ENCODE measurements at regions not wholly inside any gene's neighbourhood (a gene's known extent, or its start where the extent isn't known, plus 50 kb on each side); places are given as distances from the start of the nearest gene placed in this dataset.

- 98% methylated on average over 8 of the region's 11 CpGs for WGBS (ENCODE audit: insufficient coverage)
- no peak for DNase-seq
- Mint-ChIP-seq H3K9me3 (peaks cover 0 to 3% (median 0%) of the 10 kb centered on the region in 7 donors), H3K4me1 (no peaks in the 10 kb centered on the region), H3K36me3 (no peaks in the 10 kb centered on the region), H3K4me3 (no peak overlapping the region), H3K27ac (no peak overlapping the region), H3K27me3 (ENCODE audit: low read depth in 3 of 3) (peaks cover 4 to 9% (median 6%) of the 10 kb centered on the region in 3 donors)
- Histone ChIP-seq H2AFZ (ENCODE audit: insufficient read depth, low read depth, low read length, poor library complexity, severe bottlenecking) (no peak overlapping the region), H3K36me3 (replicated peaks in 1 of 2; ENCODE audit: control insufficient read depth in 1 of 2, insufficient read depth in 2 of 2, low read length in 2 of 2) (no peaks in the 10 kb centered on the region), H3K27me3 (ENCODE audit: control insufficient read depth in 2 of 2, insufficient read depth in 2 of 2, low read length in 2 of 2) (no peaks in the 10 kb centered on the region), H3K9me3 (replicated peaks in 1 of 2; ENCODE audit: control insufficient read depth in 1 of 2, insufficient read depth in 1 of 2, low read length in 2 of 2) (no peaks in the 10 kb centered on the region), H3K79me2 (ENCODE audit: insufficient read depth, low read length) (no peaks in the 10 kb centered on the region), H3K4me3 (replicated peaks in 1 of 3; ENCODE audit: low read depth in 2 of 3, low read length in 3 of 3) (no peak overlapping the region), H3K4me2 (replicated peaks; ENCODE audit: extremely low read depth, low read length, poor library complexity, severe bottlenecking) (no peak overlapping the region), H3K27ac (ENCODE audit: low read depth in 1 of 2, low read length in 2 of 2) (no peak overlapping the region), H4K20me1 (ENCODE audit: insufficient read depth, low read length) (no peaks in the 10 kb centered on the region), H3K9ac (ENCODE audit: insufficient read depth, low read length, poor library complexity, severe bottlenecking) (no peak overlapping the region), H3K4me1 (ENCODE audit: control insufficient read depth in 1 of 2, insufficient read depth in 2 of 2, low read length in 2 of 2) (no peaks in the 10 kb centered on the region)
- TF ChIP-seq CTCF (IDR thresholded peaks at IDR 0.05), result no peak
- intact Hi-C loops (cut with micrococcal nuclease), result no loop called here
These were observed 52.4 kb upstream of the PDE10A start for GRCh38 chr6:165715428-165715827.

DNA sequence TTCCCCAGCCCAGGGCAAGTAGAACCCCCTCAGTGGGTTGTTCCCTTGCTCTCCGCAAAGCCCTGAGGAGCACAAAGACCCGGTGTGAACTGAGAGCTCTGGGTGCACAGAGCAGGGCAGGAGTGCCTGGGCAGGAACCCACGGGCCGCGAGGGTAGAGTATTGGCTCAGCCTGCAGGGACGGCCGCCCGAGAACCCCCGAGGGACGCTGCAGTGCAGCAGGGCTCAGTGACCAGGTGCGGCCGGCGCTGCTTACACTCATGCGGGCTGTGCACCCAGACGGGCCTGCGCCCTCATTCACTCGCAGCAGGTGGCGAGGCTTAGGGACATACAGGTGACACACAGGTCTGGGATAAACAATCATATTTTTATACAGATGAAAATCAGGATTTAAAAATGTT, 51.9 kb upstream of the PDE10A start:
- no peak overlapping the region for H3K4me2 ChIP-seq (replicated peaks; ENCODE audit: extremely low read depth, low read length, poor library complexity, severe bottlenecking)
- H2AFZ ChIP-seq (ENCODE audit: insufficient read depth, low read depth, low read length, poor library complexity, severe bottlenecking), result no peak overlapping the region
- Mint-ChIP-seq H3K4me3 (no peak overlapping the region), H3K27ac (no peak overlapping the region), H3K9me3 (peaks cover 0 to 3% (median under 1%) of the 10 kb centered on the region in 7 donors), H3K27me3 (ENCODE audit: low read depth in 3 of 3) (peaks cover 4 to 9% (median 6%) of the 10 kb centered on the region in 3 donors), H3K36me3 (no peaks in the 10 kb centered on the region), H3K4me1 (no peaks in the 10 kb centered on the region)
- intact Hi-C loops (cut with micrococcal nuclease), result no loop called here
- no peaks in the 10 kb centered on the region for H3K79me2 ChIP-seq (ENCODE audit: insufficient read depth, low read length)
- H3K9me3 ChIP-seq (replicated peaks in 1 of 2; ENCODE audit: control insufficient read depth in 1 of 2, insufficient read depth in 1 of 2, low read length in 2 of 2), result no peaks in the 10 kb centered on the region
- H3K27ac ChIP-seq (ENCODE audit: low read depth in 1 of 2, low read length in 2 of 2), result no peak overlapping the region
- H4K20me1 ChIP-seq (ENCODE audit: insufficient read depth, low read length), result no peaks in the 10 kb centered on the region
- H3K9ac ChIP-seq (ENCODE audit: insufficient read depth, low read length, poor library complexity, severe bottlenecking), result no peak overlapping the region
- TF ChIP-seq CTCF (IDR thresholded peaks at IDR 0.05), result no peak
- no peaks in the 10 kb centered on the region for H3K36me3 ChIP-seq (replicated peaks in 1 of 2; ENCODE audit: control insufficient read depth in 1 of 2, insufficient read depth in 2 of 2, low read length in 2 of 2)
- H3K27me3 ChIP-seq (ENCODE audit: control insufficient read depth in 2 of 2, insufficient read depth in 2 of 2, low read length in 2 of 2), result no peaks in the 10 kb centered on the region
- no peak overlapping the region for H3K4me3 ChIP-seq (replicated peaks in 1 of 3; ENCODE audit: low read depth in 2 of 3, low read length in 3 of 3)
- WGBS (ENCODE audit: insufficient coverage), result 98% methylated on average over 13 of the region's 18 CpGs
- DNase-seq, result no peak
- no peaks in the 10 kb centered on the region for H3K4me1 ChIP-seq (ENCODE audit: control insufficient read depth in 1 of 2, insufficient read depth in 2 of 2, low read length in 2 of 2)
